K562 (cell line): ENCODE measurements at regions not wholly inside any gene's neighbourhood (a gene's known extent, or its start where the extent isn't known, plus 50 kb on each side); places are given as distances from the start of the nearest gene placed in this dataset.
A peak's percentile ranks its signal among the peaks of the same experiment; 100 is the strongest.

Experiments used
- ATAC-seq: fragments of 200-7000 bp; cut with Tn5 transposase; 3 replicates; pipeline ENCODE4 v1.9.1; 2020; ENCODE audit warnings: moderate library complexity
- BruUV-seq: library from RNA; stranded (reverse); fragments of 400-500 nt; replicated peaks from 2 replicates; lab custom pipeline; 2021; lab: Mats Ljungman, UMichigan
- CTCF ChIA-PET: fragments of 300-600 bp; formaldehyde crosslinking; extraction: SDS; loops from one replicate; lab custom pipeline; 2021; ENCODE audit warnings: low intra/inter-chr PET ratio; lab: Yijun Ruan, JAX
- POLR2A ChIA-PET: fragments of 300-600, 350-650 bp; sonication (Branson Sonifier 250); formaldehyde crosslinking; extraction: SDS; loops from one replicate; lab custom pipeline; 2021; ENCODE audit warnings: antibody characterized with exemption, inconsistent platforms; lab: Yijun Ruan, JAX
- DNase-seq, 4 experiments: peaks; one replicate each; pipeline versions ENCODE4 v3.0.0 to v3.0.0-alpha.2; 2011 to 2018; ENCODE audit warnings: low spot score in 3 of 4, mixed read lengths in 3 of 4; ENCODE audit errors: extremely low read depth in 1 of 4
- FAIRE-seq: peaks from 2 replicates; lab custom pipeline; 2011; peaks lifted over from hg19 to GRCh38; lab: Jason Lieb, UNC
- H2AFZ ChIP-seq: 2 replicates; pipeline ENCODE4 v1.6.0; 2011; ENCODE audit warnings: low read depth, low read length, control low read depth, inconsistent platforms
- H3K27ac ChIP-seq: fragments of 200-600 bp; 3 replicates; pipeline ENCODE4 v1.8.0; 2011; ENCODE audit warnings: low read depth, mild to moderate bottlenecking, control low read depth, inconsistent platforms, low read length, moderate library complexity, mixed read lengths; ENCODE audit errors: extremely low read depth
- H3K27me3 ChIP-seq, 2 experiments: fragments of 300-600 bp in 1 of 2; 2 replicates in 1 of 2; 3 replicates in 1 of 2; pipeline versions ENCODE4 v1.6.0 to v1.8.0; 2011; ENCODE audit warnings: inconsistent platforms in 2 of 2, low read length in 2 of 2, mild to moderate bottlenecking in 1 of 2, mixed read lengths in 1 of 2, moderate library complexity in 1 of 2; ENCODE audit not compliant: control insufficient read depth in 2 of 2, insufficient read depth in 2 of 2
- H3K36me3 ChIP-seq: fragments of 300-600 bp; 3 replicates; pipeline ENCODE4 v1.8.0; 2011; ENCODE audit warnings: mild to moderate bottlenecking, low read length, inconsistent platforms; ENCODE audit not compliant: control insufficient read depth, insufficient read depth
- H3K4me1 ChIP-seq, 2 experiments: fragments of 200-600 bp in 1 of 2; replicated peaks in 1 of 2; 2 replicates in 1 of 2; 3 replicates in 1 of 2; pipeline versions ENCODE4 v1.5.1 to v1.8.0; 2011; ENCODE audit warnings: inconsistent platforms in 2 of 2, low read length in 2 of 2, mild to moderate bottlenecking in 1 of 2, mixed read lengths in 1 of 2, moderate library complexity in 1 of 2; ENCODE audit not compliant: control insufficient read depth in 2 of 2, insufficient read depth in 2 of 2
- H3K4me2 ChIP-seq: 2 replicates; pipeline ENCODE4 v1.6.1; 2011; ENCODE audit warnings: low read length, control low read depth, inconsistent platforms, mixed read lengths; ENCODE audit not compliant: insufficient read depth
- H3K4me3 ChIP-seq: fragments of 200-600 bp; sonication (generic), shearing (Covaris generic); 2 replicates; pipeline ENCODE4 v1.5.1; 2016; ENCODE audit warnings: control low read depth, inconsistent platforms
- H3K79me2 ChIP-seq: fragments of 200-600 bp; 3 replicates; pipeline ENCODE4 v1.8.0; 2011; ENCODE audit warnings: low read length, inconsistent platforms; ENCODE audit not compliant: control insufficient read depth, insufficient read depth
- H3K9ac ChIP-seq, 2 experiments: 2 replicates each; pipeline versions ENCODE4 v1.6.0 to v1.6.1; 2011; ENCODE audit warnings: low read depth in 2 of 2, low read length in 2 of 2, control low read depth in 1 of 2, inconsistent platforms in 1 of 2, mild to moderate bottlenecking in 1 of 2, mixed read lengths in 1 of 2; ENCODE audit not compliant: insufficient read depth in 1 of 2
- H3K9me1 ChIP-seq: one replicate; pipeline ENCODE4 v1.6.0; 2011; ENCODE audit warnings: inconsistent platforms, mild to moderate bottlenecking, low read length, moderate library complexity; ENCODE audit not compliant: control insufficient read depth, insufficient read depth
- H3K9me3 ChIP-seq: replicated peaks from 2 replicates; pipeline ENCODE4 v1.5.1; 2011; ENCODE audit warnings: low read depth, low read length, inconsistent platforms; ENCODE audit not compliant: control insufficient read depth, insufficient read depth
- H4K20me1 ChIP-seq: replicated peaks from 2 replicates; pipeline ENCODE4 v1.6.1; 2011; ENCODE audit warnings: low read length, inconsistent platforms, mixed read lengths; ENCODE audit not compliant: control insufficient read depth, insufficient read depth
- CCAR2 ChIP-seq: fragments of 200-400 bp; formaldehyde crosslinking; IDR thresholded peaks from 2 replicates; pipeline ENCODE4 v1.6.1; 2017; ENCODE audit warnings: mild to moderate bottlenecking, low read depth, low read length
- CEBPB ChIP-seq: fragments of 450-650 bp; IDR thresholded peaks from 2 replicates; pipeline ENCODE4 v1.6.1; 2016; ENCODE audit warnings: missing genetic modification characterization, missing compliant biosample characterization
- CEBPG ChIP-seq, 3 experiments: fragments of 200-800 bp in 1 of 3; sonication (Bioruptor generic) in 1 of 3; sonication (generic) in 1 of 3; formaldehyde crosslinking in 1 of 3; IDR thresholded peaks in 2 of 3; conservative IDR thresholded peaks in 1 of 3; 2 replicates each; pipeline versions ENCODE4 v1.6.1 to v1.8.0; 2016 to 2022; ENCODE audit warnings: missing compliant biosample characterization in 2 of 3, missing genetic modification characterization in 2 of 3, mild to moderate bottlenecking in 1 of 3, missing genetic modification reagents in 1 of 3
- HOXB6 ChIP-seq: fragments of 250-450 bp; sonication (Bioruptor Pico); IDR thresholded peaks from 2 replicates; pipeline ENCODE4 v1.5.1; 2022; ENCODE audit warnings: mild to moderate bottlenecking, borderline replicate concordance
- MAFF ChIP-seq: IDR thresholded peaks from 2 replicates; pipeline ENCODE4 v1.6.1; 2012; ENCODE audit warnings: low read length, improper control_type of control experiment
- PRPF4 ChIP-seq: fragments of 200-400 bp; formaldehyde crosslinking; IDR thresholded peaks from one replicate; pipeline ENCODE4 v1.6.1; 2017; ENCODE audit warnings: low read length, low read depth, mild to moderate bottlenecking; ENCODE audit not compliant: insufficient read depth, poor library complexity, severe bottlenecking
- SREBF1 ChIP-seq: fragments of 150-350 bp; IDR thresholded peaks from 2 replicates; pipeline ENCODE4 v1.6.1; 2014; ENCODE audit warnings: antibody characterized with exemption, low read depth, low read length, borderline replicate concordance
- ZFPM2 ChIP-seq: fragments of 250-450 bp; sonication (Bioruptor Pico); IDR thresholded peaks from 2 replicates; pipeline ENCODE4 v1.5.1; 2022; ENCODE audit warnings: mild to moderate bottlenecking
- WGBS: fragments of 100-300 bp; shearing (Covaris generic); methylation state at CpG from one replicate; pipeline ENCODE4 v1.1.6; 2016; ENCODE audit warnings: low coverage, mixed read lengths; ENCODE audit not compliant: insufficient coverage; ENCODE audit errors: missing lambda C conversion rate; 5-methylcytosine and 5-hydroxymethylcytosine counted together
- in situ Hi-C: fragments of 300-500 bp; cut with MboI; formaldehyde crosslinking; loops from 4 replicates; pipeline ENCODE4 v1.15.0; 2018; ENCODE audit warnings: inconsistent platforms, mixed read lengths
- intact Hi-C: fragments of 100-400 bp; cut with micrococcal nuclease; formaldehyde crosslinking; loops from 2 replicates; pipeline ENCODE4 v1.14.2; 2022
- TF ChIP-seq, protein P1 (sequence below): IDR thresholded peaks from 3 replicates; pipeline ENCODE4 v1.6.1; 2011; ENCODE audit warnings: borderline replicate concordance, mild to moderate bottlenecking; ENCODE audit not compliant: insufficient read length, insufficient read depth
- TF ChIP-seq, protein P2 (sequence below): fragments of 450-650 bp; IDR thresholded peaks from 2 replicates; pipeline ENCODE4 v1.6.1; 2016; ENCODE audit warnings: borderline replicate concordance

DNA sequence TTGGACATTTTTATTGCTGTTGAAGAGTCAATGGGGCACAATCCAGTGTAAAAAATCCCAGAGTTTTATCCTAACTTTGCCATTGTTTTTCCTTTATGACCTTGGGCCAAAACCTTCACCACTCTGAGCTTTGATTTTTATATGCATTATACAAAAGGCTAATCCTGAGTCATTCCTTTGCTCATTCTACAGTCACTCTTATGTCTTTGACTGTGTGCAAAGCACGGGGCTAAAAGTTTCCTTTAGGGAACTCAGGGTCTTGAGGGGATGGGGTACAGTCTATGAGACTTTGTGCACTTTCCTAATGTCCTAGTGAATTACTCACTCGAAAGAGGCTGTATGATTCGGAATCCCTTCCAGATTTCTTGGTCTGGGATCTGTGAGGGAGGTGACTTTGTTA lies 543.2 kb upstream of the CAMK1G start (continued):
- TF ChIP-seq, protein P1, sequence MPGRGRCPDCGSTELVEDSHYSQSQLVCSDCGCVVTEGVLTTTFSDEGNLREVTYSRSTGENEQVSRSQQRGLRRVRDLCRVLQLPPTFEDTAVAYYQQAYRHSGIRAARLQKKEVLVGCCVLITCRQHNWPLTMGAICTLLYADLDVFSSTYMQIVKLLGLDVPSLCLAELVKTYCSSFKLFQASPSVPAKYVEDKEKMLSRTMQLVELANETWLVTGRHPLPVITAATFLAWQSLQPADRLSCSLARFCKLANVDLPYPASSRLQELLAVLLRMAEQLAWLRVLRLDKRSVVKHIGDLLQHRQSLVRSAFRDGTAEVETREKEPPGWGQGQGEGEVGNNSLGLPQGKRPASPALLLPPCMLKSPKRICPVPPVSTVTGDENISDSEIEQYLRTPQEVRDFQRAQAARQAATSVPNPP, result no peak
- TF ChIP-seq ZFPM2 (CRISPR knock-in tag) (no peak), PRPF4 (no peak), CCAR2 (no peak), MAFF (no peak), SREBF1 (no peak)
- TF ChIP-seq, protein P2, sequence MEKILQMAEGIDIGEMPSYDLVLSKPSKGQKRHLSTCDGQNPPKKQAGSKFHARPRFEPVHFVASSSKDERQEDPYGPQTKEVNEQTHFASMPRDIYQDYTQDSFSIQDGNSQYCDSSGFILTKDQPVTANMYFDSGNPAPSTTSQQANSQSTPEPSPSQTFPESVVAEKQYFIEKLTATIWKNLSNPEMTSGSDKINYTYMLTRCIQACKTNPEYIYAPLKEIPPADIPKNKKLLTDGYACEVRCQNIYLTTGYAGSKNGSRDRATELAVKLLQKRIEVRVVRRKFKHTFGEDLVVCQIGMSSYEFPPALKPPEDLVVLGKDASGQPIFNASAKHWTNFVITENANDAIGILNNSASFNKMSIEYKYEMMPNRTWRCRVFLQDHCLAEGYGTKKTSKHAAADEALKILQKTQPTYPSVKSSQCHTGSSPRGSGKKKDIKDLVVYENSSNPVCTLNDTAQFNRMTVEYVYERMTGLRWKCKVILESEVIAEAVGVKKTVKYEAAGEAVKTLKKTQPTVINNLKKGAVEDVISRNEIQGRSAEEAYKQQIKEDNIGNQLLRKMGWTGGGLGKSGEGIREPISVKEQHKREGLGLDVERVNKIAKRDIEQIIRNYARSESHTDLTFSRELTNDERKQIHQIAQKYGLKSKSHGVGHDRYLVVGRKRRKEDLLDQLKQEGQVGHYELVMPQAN, result no peak
- TF ChIP-seq, all 486 proteins: peak for 0

DNA sequence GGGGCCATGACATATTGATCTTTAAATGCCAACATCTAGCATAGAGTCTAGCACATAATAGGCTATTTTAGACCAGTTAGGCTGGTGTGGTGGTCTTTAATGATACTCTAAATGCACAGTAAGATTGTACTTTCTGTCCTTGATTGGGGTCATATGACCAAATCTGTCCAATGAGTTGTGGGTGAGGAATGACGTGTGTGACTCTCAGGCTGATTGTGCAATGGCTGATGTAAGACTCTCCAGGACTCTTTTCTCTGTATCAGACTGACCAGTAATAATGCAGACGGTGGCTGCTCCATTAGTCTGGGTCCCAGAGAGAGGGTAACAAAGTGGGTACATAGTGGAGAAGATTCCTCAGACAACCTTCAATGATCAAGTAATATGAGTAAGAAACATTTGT lies 541.6 kb upstream of the CAMK1G start:
- POLR2A ChIA-PET, result no interaction called here
- in situ Hi-C loops (no loop called here), intact Hi-C loops (no loop called here)
- H3K9ac ChIP-seq, result no peak overlapping the region
- H3K4me2 ChIP-seq, result no peak overlapping the region
- BruUV-seq, result no TSS peak
- no peaks in the 10 kb centered on the region for H3K27me3 ChIP-seq
- 0% methylated on average over 2 of the region's 2 CpGs for WGBS
- CTCF ChIA-PET, result no interaction called here
- FAIRE-seq (no peak), DNase-seq (no peak), ATAC-seq (no peak)
- no peak overlapping the region for H3K4me3 ChIP-seq
- peak; percentile 44 for TF ChIP-seq CEBPB
- no peak for TF ChIP-seq HOXB6 (CRISPR knock-in tag)
- TF ChIP-seq CEBPG (CRISPR knock-in tag; IDR thresholded peaks at IDR 0.05), result no peak
- TF ChIP-seq CEBPG (tag; conservative IDR thresholded peaks at IDR 0.05 in 1 of 2, IDR thresholded peaks at IDR 0.05 in 1 of 2), result peak in 1 of 2 experiments; percentile 33; a peak in 2 of 4 replicates
- no peaks in the 10 kb centered on the region for H3K79me2 ChIP-seq
- no peaks in the 10 kb centered on the region for H3K4me1 ChIP-seq
- no peaks in the 10 kb centered on the region for H4K20me1 ChIP-seq
- no peaks in the 10 kb centered on the region for H3K9me1 ChIP-seq
- H2AFZ ChIP-seq, result no peak overlapping the region
- H3K36me3 ChIP-seq, result no peaks in the 10 kb centered on the region
- no peak overlapping the region for H3K27ac ChIP-seq
- H3K9me3 ChIP-seq, result no peaks in the 10 kb centered on the region; the same call in 1 of the 2 replicates
